ENCODE measurements at regions not wholly inside any gene's neighbourhood (a gene's known extent, or its start where the extent isn't known, plus 50 kb on each side); places are given as distances from the start of the nearest gene placed in this dataset.

DNA sequence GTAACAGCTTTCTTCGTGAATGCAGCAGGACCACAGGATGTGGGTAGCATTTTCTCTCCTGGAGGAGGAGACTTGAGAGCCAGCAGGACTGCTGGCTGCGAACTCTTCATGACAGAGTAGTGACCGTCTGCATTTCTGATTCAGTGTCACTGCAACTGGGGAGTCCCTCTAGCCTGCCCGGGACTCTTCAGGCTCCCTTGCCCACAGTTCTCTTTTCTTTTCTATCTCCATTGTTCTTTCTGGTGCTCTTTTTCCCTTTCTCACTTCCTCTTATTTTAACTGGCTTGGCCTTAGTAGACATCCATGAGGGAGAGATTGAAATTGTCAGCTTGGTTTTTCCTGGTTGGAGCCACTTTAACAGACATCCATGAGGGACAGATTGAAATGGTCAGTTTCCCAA is 49.9 kb upstream of the P2RY1 start:
- DNase-seq = no peak

All from NCI-H1092 treated with DMSO at 0.1 percent for 48 hours (cell line).